H9 (cell line): ENCODE measurements at regions not wholly inside any gene's neighbourhood (a gene's known extent, or its start where the extent isn't known, plus 50 kb on each side); places are given as distances from the start of the nearest gene placed in this dataset.

ENCODE experiments used
- DNase-seq: peaks from one replicate; pipeline ENCODE4 v3.0.0-alpha.2; 2017
- H2AFZ ChIP-seq: one replicate; pipeline ENCODE4 v1.6.1; 2013; ENCODE audit warnings: mild to moderate bottlenecking, low read length, control low read depth, moderate library complexity
- H2AK5ac ChIP-seq: 2 replicates; pipeline ENCODE4 v1.6.1; 2013; ENCODE audit warnings: low read length, control low read depth, mixed read lengths; ENCODE audit not compliant: insufficient read length
- H2BK120ac ChIP-seq: one replicate; pipeline ENCODE4 v1.6.1; 2013; ENCODE audit warnings: low read depth, mild to moderate bottlenecking, low read length, control low read depth, inconsistent platforms; ENCODE audit not compliant: poor library complexity, severe bottlenecking
- H2BK12ac ChIP-seq: 2 replicates; pipeline ENCODE4 v1.6.1; 2013; ENCODE audit warnings: low read length, control low read depth, mixed read lengths, low read depth; ENCODE audit not compliant: insufficient read length
- H2BK15ac ChIP-seq: 2 replicates; pipeline ENCODE4 v1.6.1; 2013; ENCODE audit warnings: low read depth, low read length, control low read depth
- H2BK20ac ChIP-seq: one replicate; pipeline ENCODE4 v1.6.1; 2013; ENCODE audit warnings: low read depth, mild to moderate bottlenecking, low read length, control low read depth, inconsistent platforms; ENCODE audit not compliant: poor library complexity, severe bottlenecking
- H2BK5ac ChIP-seq: 2 replicates; pipeline ENCODE4 v1.6.1; 2013; ENCODE audit warnings: low read length, control low read depth, mixed read lengths; ENCODE audit not compliant: insufficient read length
- H3K14ac ChIP-seq: 2 replicates; pipeline ENCODE4 v1.6.1; 2013; ENCODE audit warnings: low read length, control low read depth; ENCODE audit not compliant: insufficient read depth
- H3K18ac ChIP-seq: 2 replicates; pipeline ENCODE4 v1.6.1; 2013; ENCODE audit warnings: low read depth, mild to moderate bottlenecking, mixed read lengths, low read length, control low read depth; ENCODE audit not compliant: insufficient read length
- H3K23ac ChIP-seq: 2 replicates; pipeline ENCODE4 v1.6.1; 2013; ENCODE audit warnings: low read length, control low read depth, mixed read lengths, low read depth; ENCODE audit not compliant: insufficient read length
- H3K23me2 ChIP-seq: 2 replicates; pipeline ENCODE4 v1.6.1; 2013; ENCODE audit warnings: low read depth, mild to moderate bottlenecking, mixed read lengths, low read length, control low read depth; ENCODE audit not compliant: insufficient read length, poor library complexity, severe bottlenecking
- H3K27ac ChIP-seq: 2 replicates; pipeline ENCODE4 v1.5.1; 2013; ENCODE audit warnings: low read length, control low read depth, mixed read lengths, low read depth; ENCODE audit not compliant: insufficient read length
- H3K27me3 ChIP-seq: 2 replicates; pipeline ENCODE4 v1.6.1; 2013; ENCODE audit warnings: low read length, control low read depth, inconsistent platforms; ENCODE audit not compliant: insufficient read depth
- H3K4ac ChIP-seq: 2 replicates; pipeline ENCODE4 v1.6.1; 2013; ENCODE audit warnings: low read depth, mild to moderate bottlenecking, control low read depth, inconsistent platforms, low read length, moderate library complexity
- H3K4me1 ChIP-seq: 2 replicates; pipeline ENCODE4 v1.6.1; 2013; ENCODE audit warnings: low read length, control low read depth, inconsistent platforms; ENCODE audit not compliant: insufficient read depth
- H3K4me2 ChIP-seq: 2 replicates; pipeline ENCODE4 v1.6.1; 2013; ENCODE audit warnings: low read length, control low read depth, mixed read lengths; ENCODE audit not compliant: insufficient read length, insufficient read depth
- H3K56ac ChIP-seq: 2 replicates; pipeline ENCODE4 v1.6.1; 2013; ENCODE audit warnings: low read depth, mild to moderate bottlenecking, mixed read lengths, low read length, control low read depth; ENCODE audit not compliant: insufficient read length
- H3K79me1 ChIP-seq: 2 replicates; pipeline ENCODE4 v1.6.1; 2013; ENCODE audit warnings: low read depth, mild to moderate bottlenecking, moderate library complexity, low read length, control low read depth, inconsistent platforms; ENCODE audit not compliant: insufficient read depth, poor library complexity, severe bottlenecking
- H3K79me2 ChIP-seq: 2 replicates; pipeline ENCODE4 v1.6.1; 2013; ENCODE audit warnings: low read length, control low read depth, inconsistent platforms; ENCODE audit not compliant: insufficient read depth
- H3K9ac ChIP-seq: 2 replicates; pipeline ENCODE4 v1.6.1; 2013; ENCODE audit warnings: low read length, control low read depth, mixed read lengths; ENCODE audit not compliant: insufficient read length; ENCODE audit errors: extremely low read depth
- H3K9me3 ChIP-seq: one replicate; pipeline ENCODE4 v1.6.1; 2013; ENCODE audit warnings: low read depth, low read length, inconsistent platforms; ENCODE audit not compliant: control insufficient read depth
- H3T11ph ChIP-seq: one replicate; pipeline ENCODE4 v1.6.1; 2013; ENCODE audit warnings: mild to moderate bottlenecking, low read length, control low read depth, inconsistent platforms
- H4K20me1 ChIP-seq: one replicate; pipeline ENCODE4 v1.6.1; 2013; ENCODE audit not compliant: control insufficient read depth, insufficient read length, insufficient read depth
- H4K5ac ChIP-seq: 2 replicates; pipeline ENCODE4 v1.6.1; 2013; ENCODE audit warnings: low read depth, mild to moderate bottlenecking, mixed read lengths, low read length, control low read depth; ENCODE audit not compliant: insufficient read length
- H4K8ac ChIP-seq: replicated peaks from 2 replicates; pipeline ENCODE4 v1.6.1; 2013; ENCODE audit warnings: low read length, control low read depth, mixed read lengths, low read depth; ENCODE audit not compliant: insufficient read length
- H4K91ac ChIP-seq: 2 replicates; pipeline ENCODE4 v1.6.1; 2013; ENCODE audit warnings: low read depth, mild to moderate bottlenecking, moderate library complexity, mixed read lengths, low read length, control low read depth; ENCODE audit not compliant: insufficient read length
- H3K27ac Mint-ChIP-seq, 3 experiments: 2 replicates in 2 of 3; 3 replicates in 1 of 3; pipeline ENCODE4 v1.8.0; 2020 to 2021; ENCODE audit warnings: mixed read lengths in 3 of 3, mild to moderate bottlenecking in 1 of 3, moderate library complexity in 1 of 3
- H3K27me3 Mint-ChIP-seq: 2 replicates; pipeline ENCODE4 v1.8.0; 2021; ENCODE audit warnings: low read depth, mild to moderate bottlenecking, moderate library complexity, mixed read lengths
- H3K36me3 Mint-ChIP-seq, 3 experiments: 2 replicates in 2 of 3; 3 replicates in 1 of 3; pipeline ENCODE4 v1.8.0; 2020 to 2021; ENCODE audit warnings: low read depth in 3 of 3, mixed read lengths in 3 of 3; ENCODE audit not compliant: insufficient read depth in 1 of 3
- H3K4me1 Mint-ChIP-seq, 2 experiments: 2 replicates each; pipeline ENCODE4 v1.8.0; 2020; ENCODE audit warnings: mixed read lengths in 2 of 2
- H3K4me3 Mint-ChIP-seq, 2 experiments: 2 replicates in 1 of 2; 3 replicates in 1 of 2; pipeline ENCODE4 v1.8.0; 2020 to 2021; ENCODE audit warnings: mild to moderate bottlenecking in 2 of 2, mixed read lengths in 2 of 2, moderate library complexity in 1 of 2
- H3K9me3 Mint-ChIP-seq, 2 experiments: 2 replicates in 1 of 2; 3 replicates in 1 of 2; pipeline ENCODE4 v1.8.0; 2020; ENCODE audit warnings: mild to moderate bottlenecking in 2 of 2, mixed read lengths in 2 of 2, moderate library complexity in 1 of 2
- TF ChIP-seq, protein P1 (sequence below): fragments of 200-600 bp; sonication (generic); conservative IDR thresholded peaks from 3 replicates; pipeline ENCODE4 v1.8.0; 2021; ENCODE audit warnings: antibody characterized with exemption, mild to moderate bottlenecking

DNA sequence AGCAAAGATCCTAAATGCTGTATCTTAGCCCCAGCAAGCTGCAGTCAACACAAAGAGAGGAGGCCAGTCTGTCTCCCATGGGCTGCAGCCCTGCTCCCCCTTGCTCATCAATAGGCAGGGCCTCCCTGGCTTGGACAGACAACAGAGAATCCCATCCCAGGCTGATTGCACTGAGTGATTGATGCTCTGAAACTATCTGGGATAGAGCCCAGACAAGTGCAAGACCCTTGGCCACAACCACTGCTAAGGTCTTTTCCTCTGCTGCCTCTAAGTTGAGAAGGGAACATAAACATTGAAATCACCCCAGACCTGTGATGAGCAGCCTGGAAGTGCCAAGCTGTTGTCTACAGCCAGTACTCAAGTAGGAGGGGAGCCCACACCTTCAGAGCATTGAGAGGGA is 661.0 kb upstream of the CDH18 start:
- H3K23ac ChIP-seq, result no peak overlapping the region
- H2BK120ac ChIP-seq, result no peak overlapping the region
- no peak for DNase-seq
- no peak overlapping the region for H3K4ac ChIP-seq
- no peaks in the 10 kb centered on the region for H3K4me1 ChIP-seq
- H2BK20ac ChIP-seq, result no peak overlapping the region
- H4K5ac ChIP-seq, result no peak overlapping the region
- no peak overlapping the region for H3T11ph ChIP-seq
- TF ChIP-seq, protein P1, sequence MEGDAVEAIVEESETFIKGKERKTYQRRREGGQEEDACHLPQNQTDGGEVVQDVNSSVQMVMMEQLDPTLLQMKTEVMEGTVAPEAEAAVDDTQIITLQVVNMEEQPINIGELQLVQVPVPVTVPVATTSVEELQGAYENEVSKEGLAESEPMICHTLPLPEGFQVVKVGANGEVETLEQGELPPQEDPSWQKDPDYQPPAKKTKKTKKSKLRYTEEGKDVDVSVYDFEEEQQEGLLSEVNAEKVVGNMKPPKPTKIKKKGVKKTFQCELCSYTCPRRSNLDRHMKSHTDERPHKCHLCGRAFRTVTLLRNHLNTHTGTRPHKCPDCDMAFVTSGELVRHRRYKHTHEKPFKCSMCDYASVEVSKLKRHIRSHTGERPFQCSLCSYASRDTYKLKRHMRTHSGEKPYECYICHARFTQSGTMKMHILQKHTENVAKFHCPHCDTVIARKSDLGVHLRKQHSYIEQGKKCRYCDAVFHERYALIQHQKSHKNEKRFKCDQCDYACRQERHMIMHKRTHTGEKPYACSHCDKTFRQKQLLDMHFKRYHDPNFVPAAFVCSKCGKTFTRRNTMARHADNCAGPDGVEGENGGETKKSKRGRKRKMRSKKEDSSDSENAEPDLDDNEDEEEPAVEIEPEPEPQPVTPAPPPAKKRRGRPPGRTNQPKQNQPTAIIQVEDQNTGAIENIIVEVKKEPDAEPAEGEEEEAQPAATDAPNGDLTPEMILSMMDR, result no peak
- no peaks in the 10 kb centered on the region for H3K23me2 ChIP-seq
- H3K27ac ChIP-seq, result no peak overlapping the region
- H2BK15ac ChIP-seq, result no peak overlapping the region
- H3K79me2 ChIP-seq, result no peaks in the 10 kb centered on the region
- no peaks in the 10 kb centered on the region for H4K20me1 ChIP-seq
- no peak overlapping the region for H3K9ac ChIP-seq
- no peak overlapping the region for H2AFZ ChIP-seq
- H3K14ac ChIP-seq, result no peak overlapping the region
- no peak overlapping the region for H2BK5ac ChIP-seq
- H4K8ac ChIP-seq, result no peak overlapping the region
- H3K27me3 ChIP-seq, result no peaks in the 10 kb centered on the region
- no peaks in the 10 kb centered on the region for H3K9me3 ChIP-seq
- H2AK5ac ChIP-seq, result no peak overlapping the region
- H3K4me3 Mint-ChIP-seq, result no peak overlapping the region; a peak in 1 of 5 replicates
- no peak overlapping the region for H3K4me2 ChIP-seq
- no peak overlapping the region for H3K18ac ChIP-seq
- H3K56ac ChIP-seq, result no peak overlapping the region
- H4K91ac ChIP-seq, result no peak overlapping the region
- H3K27me3 Mint-ChIP-seq, result no peaks in the 10 kb centered on the region; the same call in none of the 2 replicates
- peaks cover 4 to 5% of the 10 kb centered on the region in 2 experiments; a peak in 2 of 4 replicates for H3K4me1 Mint-ChIP-seq
- 0 out of 7 replicates have a peak, but pooled peaks cover 0 to 3% (median 0%) of the 10 kb centered on the region in 3 experiments for H3K36me3 Mint-ChIP-seq
- H2BK12ac ChIP-seq, result no peak overlapping the region
- no peaks in the 10 kb centered on the region for H3K79me1 ChIP-seq
- H3K9me3 Mint-ChIP-seq, result peaks cover 2 to 3% of the 10 kb centered on the region in 2 experiments; a peak in 1 of 5 replicates
- no peak overlapping the region for H3K27ac Mint-ChIP-seq
